Erythroblast (primary cell): ENCODE measurements at regions not wholly inside any gene's neighbourhood (a gene's known extent, or its start where the extent isn't known, plus 50 kb on each side); places are given as distances from the start of the nearest gene placed in this dataset.

Experiments
- DNase-seq, 2 experiments: peaks; one replicate each; lab custom pipeline; 2025; lab: John Stamatoyannopoulos, UW
- GATA1 ChIP-seq: IDR thresholded peaks from 2 replicates; pipeline ENCODE4 v1.6.1; 2011; ENCODE audit warnings: low read depth, mild to moderate bottlenecking, control low read depth, low read length, moderate library complexity
- POLR2A ChIP-seq: IDR thresholded peaks from 2 replicates; pipeline ENCODE4 v1.6.1; 2011; ENCODE audit warnings: mild to moderate bottlenecking, low read length

DNA sequence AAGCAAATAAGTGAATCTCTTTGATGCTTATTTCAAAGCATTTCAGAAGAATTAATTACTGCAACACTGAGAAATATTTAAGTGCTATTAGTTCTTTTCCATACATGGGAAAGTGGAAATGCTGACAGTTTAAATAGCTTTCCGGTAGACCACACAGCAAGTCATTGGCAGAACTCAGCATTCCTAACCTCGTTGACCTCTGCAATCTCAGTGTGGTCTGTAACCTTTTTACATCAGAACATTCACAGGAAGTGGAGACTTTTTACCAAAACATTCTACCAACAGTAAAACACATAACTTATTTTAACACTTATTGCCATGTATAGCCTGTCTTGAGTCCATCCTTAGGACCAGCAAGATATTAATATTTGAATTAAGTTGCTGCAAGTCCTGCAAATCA lies 249.5 kb upstream of the DCN start:
- no peak for DNase-seq

DNA sequence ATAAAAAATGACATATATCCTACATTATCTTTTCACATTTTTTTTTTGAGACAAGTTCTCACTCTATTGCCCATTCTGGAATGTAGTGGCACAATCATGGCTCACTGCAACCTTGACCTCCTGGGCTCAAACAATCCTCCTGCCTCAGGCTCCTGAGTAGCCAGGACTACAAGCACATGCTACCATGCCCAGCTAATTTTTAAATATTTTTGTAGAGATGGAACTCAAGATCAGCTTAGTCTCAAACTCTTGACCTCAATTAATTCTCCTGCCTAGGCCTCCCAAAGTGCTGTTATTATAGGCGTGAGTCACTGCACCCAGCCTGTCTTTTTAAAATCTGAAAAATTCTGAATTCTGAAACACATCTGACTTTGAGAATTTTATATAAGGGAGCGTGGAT lies 241.9 kb upstream of the DCN start:
- no peak for DNase-seq
- TF ChIP-seq GATA1 = no peak
- TF ChIP-seq POLR2A = no peak

More for the DNA sequence above, 249.5 kb upstream of the DCN start:
- no peak for TF ChIP-seq POLR2A
- no peak for TF ChIP-seq GATA1

DNA sequence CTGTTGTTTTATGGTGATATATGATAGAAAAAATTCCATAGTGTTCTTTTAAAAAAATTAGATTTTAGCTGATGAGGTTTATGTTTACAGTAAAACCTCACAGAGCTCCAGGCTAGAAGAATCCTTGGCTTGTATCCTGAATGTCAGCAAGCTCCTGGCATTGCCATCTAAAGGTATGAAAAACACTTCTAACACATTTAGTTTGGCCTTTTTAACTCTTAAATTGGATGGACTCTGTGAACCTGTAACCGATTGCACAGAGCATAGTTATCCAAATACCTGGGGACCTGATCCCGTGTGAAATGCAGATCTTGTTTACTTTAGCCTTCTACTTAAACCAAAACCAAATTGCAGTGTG lies 241.1 kb upstream of the DCN start:
- no peak for DNase-seq
- TF ChIP-seq GATA1 = no peak
- TF ChIP-seq POLR2A = no peak

DNA sequence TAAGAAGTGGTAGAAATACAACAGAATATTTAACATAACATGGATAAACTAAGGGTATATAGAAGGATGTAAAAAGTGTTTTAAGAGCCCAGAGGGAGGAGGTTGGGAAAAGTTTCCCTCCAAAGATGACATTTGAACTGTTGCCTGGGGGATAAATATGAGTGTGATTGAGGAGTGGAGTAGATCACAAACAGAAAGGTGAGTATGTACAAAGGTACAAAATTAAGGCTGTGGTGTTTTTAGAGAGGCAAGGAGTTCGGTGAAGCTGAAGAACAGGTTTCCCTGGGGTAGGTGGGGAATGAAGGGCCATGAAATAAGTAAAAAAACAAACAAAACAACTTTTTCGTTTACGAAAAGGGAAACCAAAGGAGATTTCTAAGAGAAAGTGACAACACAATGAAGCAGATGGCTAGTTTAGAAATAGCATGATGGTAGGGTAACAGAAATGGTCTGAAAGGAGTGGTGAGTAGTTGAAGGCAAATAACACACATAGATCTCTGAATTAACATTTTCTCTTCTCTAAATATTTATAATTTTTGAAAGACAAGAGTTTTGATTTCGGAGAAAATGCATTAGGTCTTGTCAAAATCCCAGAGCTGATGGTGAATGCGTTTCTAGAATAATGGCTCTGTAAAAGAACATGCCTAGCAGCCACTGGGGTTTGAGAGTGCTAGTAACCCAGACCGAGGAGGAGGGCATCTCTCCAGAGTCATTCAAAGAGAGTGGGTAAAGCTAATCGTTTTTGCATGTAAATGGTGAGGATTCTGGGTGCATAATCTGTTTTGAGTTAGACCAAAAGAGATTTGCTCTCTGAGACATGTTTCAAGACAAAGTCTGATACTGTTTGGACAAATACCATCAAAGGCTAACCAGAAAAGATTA lies 240.4 kb upstream of the DCN start:
- TF ChIP-seq GATA1 (no peak), POLR2A (no peak)
- no peak for DNase-seq

DNA sequence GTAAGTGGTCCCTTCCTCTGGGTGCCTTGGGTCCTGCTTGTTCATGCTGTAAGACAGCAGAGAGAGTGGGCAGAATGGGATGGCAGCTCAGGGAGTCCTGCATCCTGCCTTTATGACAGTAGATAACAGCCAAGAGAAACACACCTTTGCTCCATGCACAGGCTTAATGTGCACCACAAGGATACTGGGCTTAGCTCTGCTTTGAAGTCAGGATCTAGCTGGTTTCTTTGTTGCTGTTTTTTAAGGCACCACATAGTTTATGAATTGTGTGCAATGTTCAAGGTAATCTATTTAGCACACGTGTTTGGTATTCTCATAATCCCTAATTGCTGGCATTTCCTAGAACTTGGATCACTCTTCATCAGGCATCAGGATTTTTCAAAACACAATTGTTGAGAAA lies 239.5 kb upstream of the DCN start:
- DNase-seq = no peak
- no peak for TF ChIP-seq GATA1
- no peak for TF ChIP-seq POLR2A

DNA sequence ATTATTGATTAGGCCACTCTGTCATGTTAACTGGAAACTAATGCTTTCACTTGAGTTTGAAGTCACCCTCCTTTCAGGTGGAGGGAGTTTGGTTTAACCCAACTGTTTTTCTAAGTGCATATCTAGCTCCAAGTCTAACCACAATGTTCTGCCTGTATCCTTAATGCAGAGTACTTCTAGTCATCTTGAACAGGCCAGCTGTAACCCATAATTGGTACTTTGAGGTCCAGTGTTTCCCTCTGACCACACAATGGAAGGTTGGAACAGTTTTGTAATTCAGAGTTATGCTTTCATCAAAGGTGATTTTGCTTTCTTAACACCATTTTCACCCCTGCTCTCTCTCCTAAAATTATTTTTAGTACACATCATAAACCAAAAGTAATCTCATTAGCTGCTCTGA lies 237.2 kb upstream of the DCN start:
- no peak for DNase-seq
- TF ChIP-seq POLR2A = no peak
- TF ChIP-seq GATA1 = no peak

DNA sequence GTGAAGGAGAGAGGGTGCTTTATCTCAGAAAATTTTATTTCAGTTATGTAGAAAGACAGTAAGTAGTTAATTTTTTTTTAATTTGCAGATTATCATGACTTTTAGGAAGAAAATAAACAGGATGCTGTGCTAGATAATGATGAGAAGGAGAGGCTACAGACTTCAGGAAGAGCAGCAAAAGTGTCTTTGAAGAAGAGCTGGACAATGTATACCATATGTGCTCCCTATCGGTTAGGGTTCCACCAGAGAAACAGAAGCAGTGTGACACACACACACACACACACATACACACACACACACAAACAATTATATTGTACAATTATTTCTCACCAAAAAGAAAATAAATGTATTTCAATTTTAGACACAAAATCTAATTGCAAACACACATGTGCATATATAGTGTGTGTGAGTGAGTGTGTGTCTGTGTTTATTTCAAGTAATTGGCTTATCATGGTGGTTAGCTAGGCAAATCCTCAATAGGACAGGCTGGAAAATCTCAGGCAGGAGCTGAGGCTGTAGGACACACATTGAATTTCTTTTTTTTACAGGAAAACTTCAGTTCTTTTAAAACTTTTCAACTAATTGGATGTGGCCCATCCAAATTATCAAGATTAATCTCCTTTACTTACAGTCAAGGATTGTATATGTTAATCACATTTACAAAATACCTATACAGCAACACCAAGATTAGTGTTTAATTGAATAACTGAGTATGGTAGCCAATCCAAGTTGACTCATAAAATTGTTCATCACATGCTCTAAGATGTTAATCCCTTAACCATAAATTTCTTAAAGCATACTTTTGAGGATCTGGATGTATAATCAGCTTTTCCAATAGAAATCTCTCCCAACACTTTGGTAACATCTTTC lies 235.8 kb upstream of the DCN start:
- no peak for TF ChIP-seq GATA1
- no peak for TF ChIP-seq POLR2A
- DNase-seq = no peak

DNA sequence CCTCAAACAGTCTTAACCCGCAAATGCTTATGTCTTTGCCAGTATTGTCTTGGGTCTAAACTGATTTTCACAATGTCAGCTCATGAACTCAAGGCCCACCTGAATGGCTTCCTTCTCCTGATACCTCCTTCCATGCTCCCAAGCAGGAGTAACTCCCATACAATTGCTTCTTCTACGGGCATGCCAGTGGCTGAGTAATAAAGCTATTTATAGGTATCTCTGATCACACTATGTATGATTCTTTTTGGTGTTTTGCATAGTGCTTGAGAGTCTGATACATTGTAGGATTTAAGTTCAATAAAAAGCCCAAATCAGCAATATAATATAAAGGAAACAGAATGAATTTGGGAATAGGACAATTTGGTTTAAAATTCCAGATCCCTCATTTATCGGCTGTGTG lies 235.0 kb upstream of the DCN start:
- TF ChIP-seq GATA1 (no peak), POLR2A (no peak)
- no peak for DNase-seq

DNA sequence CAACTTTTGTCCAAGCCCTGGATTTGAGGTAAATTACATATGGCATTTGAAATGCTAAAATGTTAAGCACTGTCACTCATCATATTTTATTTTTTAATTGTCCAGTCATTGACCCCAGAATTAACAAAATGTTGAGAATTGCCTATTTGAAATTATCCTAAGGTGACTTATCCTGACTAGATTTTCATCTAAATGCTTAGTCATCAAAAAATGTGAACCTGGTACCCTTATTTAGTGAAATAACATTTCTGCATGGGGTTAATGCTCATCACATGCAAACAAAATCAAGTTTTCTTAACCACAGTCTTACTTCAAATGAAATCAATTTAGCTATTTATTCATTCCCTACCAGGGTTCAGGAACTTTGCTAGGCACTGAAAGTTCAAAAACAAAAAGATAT lies 232.0 kb upstream of the DCN start:
- DNase-seq = no peak

DNA sequence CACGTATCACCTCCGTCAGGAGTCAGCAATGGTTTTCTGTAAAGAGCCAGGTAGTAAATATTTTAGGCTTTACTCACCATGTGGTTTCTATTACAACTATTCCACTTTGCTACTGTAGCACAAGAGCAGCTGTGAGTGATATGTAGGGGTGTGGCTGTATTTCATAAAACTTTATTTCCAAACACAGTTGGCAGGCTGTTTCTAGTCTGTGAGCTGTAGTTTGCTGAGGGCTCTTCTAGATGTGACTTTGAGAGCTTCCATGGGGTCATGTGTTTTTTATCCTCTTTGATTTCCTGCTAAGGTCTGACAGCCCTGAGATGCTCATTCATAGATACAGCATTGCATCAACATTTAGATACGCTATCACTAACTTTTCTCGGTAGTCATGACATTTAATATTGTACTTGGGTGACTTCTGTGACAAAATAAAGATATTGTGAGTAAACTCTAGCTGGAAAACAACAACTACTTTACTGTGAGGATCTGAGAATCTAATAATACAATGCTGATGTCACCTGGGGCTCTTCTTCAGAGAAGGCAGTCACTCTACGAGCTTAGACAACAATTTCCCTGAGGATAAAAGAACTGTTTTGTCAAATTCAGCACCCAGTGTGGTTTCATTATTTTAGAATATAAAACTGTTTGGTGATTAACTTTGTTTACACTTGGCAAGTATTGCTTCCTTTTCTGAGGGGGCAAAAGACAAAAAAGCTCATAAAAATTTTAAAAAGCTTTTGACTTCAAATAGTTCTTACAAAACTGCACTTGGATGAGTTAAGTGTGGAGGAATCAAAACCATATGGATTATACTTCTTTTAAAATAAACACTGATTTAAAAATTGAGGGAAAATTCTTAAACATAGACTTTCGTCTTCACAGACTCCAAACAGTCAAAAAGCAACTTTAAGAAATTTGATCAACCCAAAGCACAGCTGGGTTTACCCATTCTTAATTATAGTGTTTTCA lies 231.2 kb upstream of the DCN start:
- DNase-seq = no peak
- TF ChIP-seq POLR2A = no peak
- no peak for TF ChIP-seq GATA1

More for the DNA sequence above, 232.0 kb upstream of the DCN start:
- TF ChIP-seq GATA1 (no peak), POLR2A (no peak)

DNA sequence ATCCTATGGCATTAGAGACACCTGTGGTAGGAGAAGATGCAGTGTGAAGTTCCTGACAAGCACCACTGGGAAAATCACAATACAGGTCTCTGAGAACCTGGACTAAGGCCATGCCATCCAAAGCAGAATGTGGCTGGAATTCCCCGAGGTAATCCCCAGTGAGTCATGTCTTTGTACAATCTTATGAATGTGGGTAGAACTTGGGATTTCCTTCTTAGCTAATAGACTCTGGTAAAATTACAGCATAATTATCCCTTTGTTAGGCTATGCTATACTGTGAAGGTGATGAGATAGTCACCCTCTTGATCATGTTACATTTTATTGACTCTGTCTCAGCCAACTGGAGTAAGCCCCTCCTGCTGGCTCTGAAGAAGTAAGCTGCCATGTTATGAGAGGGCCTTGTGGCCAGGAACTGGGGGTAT lies 224.3 kb upstream of the DCN start:
- no peak for DNase-seq
- TF ChIP-seq POLR2A = no peak
- no peak for TF ChIP-seq GATA1

DNA sequence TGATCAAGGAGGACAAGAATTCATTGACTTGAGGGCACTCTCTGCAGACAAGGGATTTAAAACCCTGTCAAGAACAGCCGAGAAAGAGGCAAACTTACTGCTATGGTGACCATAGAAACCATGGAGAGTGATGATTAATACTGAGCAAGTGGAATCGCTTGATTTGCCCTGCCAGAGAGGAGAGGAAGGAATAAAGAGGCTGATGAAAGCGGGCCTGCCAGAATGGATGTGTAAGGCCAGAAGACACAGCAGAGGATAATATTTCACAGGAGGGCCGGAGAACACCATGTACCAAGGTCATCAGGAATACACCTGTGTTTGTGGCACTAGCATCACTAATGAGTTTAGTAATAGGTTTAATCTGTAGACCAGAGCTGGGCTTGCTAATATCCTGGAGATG lies 221.8 kb upstream of the DCN start:
- TF ChIP-seq GATA1 = no peak
- no peak for TF ChIP-seq POLR2A
- no peak for DNase-seq

DNA sequence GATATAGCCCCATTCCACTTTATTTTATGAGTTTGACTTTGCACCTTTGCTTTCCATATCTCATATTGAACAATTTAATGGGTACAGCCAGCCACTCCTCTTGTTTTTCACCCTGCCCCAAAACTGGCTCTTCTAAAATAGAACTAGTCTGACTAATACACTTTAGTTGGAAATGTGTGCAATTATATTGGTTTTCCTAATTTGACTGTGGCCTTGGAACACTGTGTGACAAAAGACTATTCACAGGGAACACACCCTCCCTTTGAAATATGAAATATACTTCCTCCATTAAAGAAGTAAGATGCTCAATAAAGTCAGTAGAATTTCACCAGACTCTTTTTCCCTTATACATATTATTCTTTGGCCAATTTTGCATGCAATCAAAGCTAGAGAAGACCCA lies 218.6 kb upstream of the DCN start:
- TF ChIP-seq POLR2A (no peak), GATA1 (no peak)

More for the DNA sequence above, 218.6 kb upstream of the DCN start:
- DNase-seq = no peak
